Small intestine (tissue), 7 donors: ENCODE measurements at regions not wholly inside any gene's neighbourhood (a gene's known extent, or its start where the extent isn't known, plus 50 kb on each side); places are given as distances from the start of the nearest gene placed in this dataset.
"Not testable (repeated sequence)": the region's sequence is repeated elsewhere in the genome, so short reads cannot be mapped to it uniquely, and the experiment has no call there.

ENCODE experiments used
- DNase-seq, 2 donors: peaks; one replicate each; pipeline versions ENCODE4 v3.0.0 to v3.0.0-alpha.2; 2013
- FAIRE-seq: peaks from 2 replicates; lab custom pipeline; 2012; peaks lifted over from hg19 to GRCh38; lab: Jason Lieb, UNC
- H3K27ac ChIP-seq, 3 donors: one replicate each; pipeline ENCODE4 v1.5.1; 2013; ENCODE audit warnings: low read length in 2 of 3, mild to moderate bottlenecking in 2 of 3, control low read depth in 1 of 3, inconsistent platforms in 1 of 3, low read depth in 1 of 3, moderate library complexity in 1 of 3
- H3K27me3 ChIP-seq, 3 donors: one replicate each; pipeline ENCODE4 v1.6.1; 2013; ENCODE audit warnings: low read length in 3 of 3, inconsistent platforms in 1 of 3; ENCODE audit not compliant: control insufficient read depth in 3 of 3, insufficient read depth in 3 of 3
- H3K36me3 ChIP-seq, 3 donors: one replicate each; pipeline ENCODE4 v1.6.1; 2013; ENCODE audit warnings: low read length in 3 of 3, inconsistent platforms in 1 of 3, low read depth in 1 of 3, mild to moderate bottlenecking in 1 of 3, moderate library complexity in 1 of 3; ENCODE audit not compliant: control insufficient read depth in 3 of 3, insufficient read depth in 2 of 3
- H3K4me1 ChIP-seq, 3 donors: one replicate each; pipeline ENCODE4 v1.6.1; 2013; ENCODE audit warnings: low read length in 2 of 3, inconsistent platforms in 1 of 3, low read depth in 1 of 3, mild to moderate bottlenecking in 1 of 3, moderate library complexity in 1 of 3; ENCODE audit not compliant: control insufficient read depth in 3 of 3, insufficient read depth in 2 of 3
- H3K4me3 ChIP-seq, 3 donors: one replicate each; pipeline ENCODE4 v1.5.1; 2013; ENCODE audit warnings: low read length in 3 of 3, control low read depth in 1 of 3, inconsistent platforms in 1 of 3, low read depth in 1 of 3, mild to moderate bottlenecking in 1 of 3, moderate library complexity in 1 of 3
- H3K9me3 ChIP-seq, 2 donors: one replicate each; pipeline ENCODE4 v1.6.1; 2013; ENCODE audit warnings: low read depth in 1 of 2, low read length in 1 of 2; ENCODE audit not compliant: control insufficient read depth in 2 of 2, insufficient read depth in 1 of 2
- WGBS, 3 donors: extraction: QIAGEN DNeasy Blood & Tissue Kit; methylation state at CpG; one replicate each; pipeline ENCODE4 v1.1.7; 2013; 5-methylcytosine and 5-hydroxymethylcytosine counted together
- donor health status: healthy with polysubstance abuse.
- donor health status: control.
- donor health status: control.
- donor health status: Bipolar disorder and iron deficiency.
- donor health status: healthy.

GRCh38 chr6:69555088-69555638 lies 241.6 kb downstream of the LMBRD1 start:
- FAIRE-seq = no peak
- H3K9me3 ChIP-seq = no peaks in the 10 kb centered on the region
- H3K27ac ChIP-seq = no peak overlapping the region
- no peaks in the 10 kb centered on the region for H3K4me1 ChIP-seq
- DNase-seq = no peak
- H3K36me3 ChIP-seq = no peaks in the 10 kb centered on the region
- no peaks in the 10 kb centered on the region for H3K27me3 ChIP-seq
- 83 to 87% (median 84%) methylated on average over 2 of the region's 2 CpGs for WGBS, 3 donors
- H3K4me3 ChIP-seq = no peak overlapping the region

- Histone ChIP-seq H3K4me1 (no peaks in the 10 kb centered on the region), H3K9me3 (no peaks in the 10 kb centered on the region), H3K27me3 (no peaks in the 10 kb centered on the region), H3K27ac (no peak overlapping the region), H3K36me3 (no peaks in the 10 kb centered on the region), H3K4me3 (no peak overlapping the region)
- no peak for DNase-seq
- FAIRE-seq = no peak
- WGBS, 3 donors = 21 to 57% (median 31%) methylated on average over 1 of the region's 1 CpG
These were observed 254.3 kb downstream of the LMBRD1 start for GRCh38 chr6:69542494-69542893.

- WGBS, 3 donors = 43 to 66% (median 58%) methylated on average over 2 of the region's 2 CpGs
- H3K27ac ChIP-seq = no peak overlapping the region
- no peaks in the 10 kb centered on the region for H3K9me3 ChIP-seq
- no peak overlapping the region for H3K4me3 ChIP-seq
- FAIRE-seq = no peak
- no peaks in the 10 kb centered on the region for H3K36me3 ChIP-seq
- H3K4me1 ChIP-seq = no peaks in the 10 kb centered on the region
- no peak for DNase-seq
- H3K27me3 ChIP-seq = no peaks in the 10 kb centered on the region
These were observed 268.8 kb downstream of the LMBRD1 start for GRCh38 chr6:69527921-69528476.

- H3K4me1 ChIP-seq, H3K27ac ChIP-seq, H3K9me3 ChIP-seq, DNase-seq, H3K4me3 ChIP-seq, FAIRE-seq, H3K36me3 ChIP-seq, H3K27me3 ChIP-seq: not testable (repeated sequence)
- WGBS, 3 donors = 37 to 74% (median 54%) methylated on average over 2 to 3 of the region's 9 CpGs
These were observed 281.3 kb downstream of the LMBRD1 start for GRCh38 chr6:69515480-69515879.

GRCh38 chr6:69494595-69494994 lies 302.2 kb downstream of the LMBRD1 start:
- DNase-seq = no peak
- Histone ChIP-seq H3K27ac (no peak overlapping the region), H3K36me3 (no peaks in the 10 kb centered on the region), H3K4me3 (no peak overlapping the region), H3K27me3 (no peaks in the 10 kb centered on the region), H3K4me1 (no peaks in the 10 kb centered on the region), H3K9me3 (no peaks in the 10 kb centered on the region)
- FAIRE-seq = no peak
- 96 to 99% (median 96%) methylated on average over 2 of the region's 2 CpGs for WGBS, 3 donors

GRCh38 chr6:69489970-69490369 lies 306.8 kb downstream of the LMBRD1 start:
- DNase-seq = no peak
- Histone ChIP-seq H3K4me3 (no peak overlapping the region), H3K4me1 (no peaks in the 10 kb centered on the region), H3K36me3 (no peaks in the 10 kb centered on the region), H3K9me3 (no peaks in the 10 kb centered on the region), H3K27ac (no peak overlapping the region), H3K27me3 (no peaks in the 10 kb centered on the region)
- FAIRE-seq = no peak

GRCh38 chr6:69487688-69488087 lies 309.1 kb downstream of the LMBRD1 start:
- Histone ChIP-seq H3K36me3 (no peaks in the 10 kb centered on the region), H3K27me3 (no peaks in the 10 kb centered on the region), H3K4me3 (no peak overlapping the region), H3K27ac (no peak overlapping the region), H3K4me1 (no peaks in the 10 kb centered on the region), H3K9me3 (no peaks in the 10 kb centered on the region)
- FAIRE-seq = no peak
- DNase-seq = peak in 1 of 2 donors; percentile 5

- H3K4me3 ChIP-seq = no peak overlapping the region
- H3K27me3 ChIP-seq = no peaks in the 10 kb centered on the region
- no peak overlapping the region for H3K27ac ChIP-seq
- no peaks in the 10 kb centered on the region for H3K9me3 ChIP-seq
- no peaks in the 10 kb centered on the region for H3K36me3 ChIP-seq
- FAIRE-seq (no peak), DNase-seq (no peak)
- no peaks in the 10 kb centered on the region for H3K4me1 ChIP-seq
- 91 to 93% (median 92%) methylated on average over 24 to 26 of the region's 26 CpGs for WGBS, 3 donors
These were observed 329.7 kb downstream of the LMBRD1 start for GRCh38 chr6:69466979-69467570.

- FAIRE-seq (no peak), DNase-seq (no peak)
- no peak overlapping the region for H3K4me3 ChIP-seq
- H3K27ac ChIP-seq = no peak overlapping the region
- H3K36me3 ChIP-seq = no peaks in the 10 kb centered on the region
- no peaks in the 10 kb centered on the region for H3K9me3 ChIP-seq
- H3K4me1 ChIP-seq = no peaks in the 10 kb centered on the region
- no peaks in the 10 kb centered on the region for H3K27me3 ChIP-seq
These were observed 330.9 kb downstream of the LMBRD1 start for GRCh38 chr6:69465866-69466265.
